ENCODE measurements at regions not wholly inside any gene's neighbourhood (a gene's known extent, or its start where the extent isn't known, plus 50 kb on each side); places are given as distances from the start of the nearest gene placed in this dataset.

DNA sequence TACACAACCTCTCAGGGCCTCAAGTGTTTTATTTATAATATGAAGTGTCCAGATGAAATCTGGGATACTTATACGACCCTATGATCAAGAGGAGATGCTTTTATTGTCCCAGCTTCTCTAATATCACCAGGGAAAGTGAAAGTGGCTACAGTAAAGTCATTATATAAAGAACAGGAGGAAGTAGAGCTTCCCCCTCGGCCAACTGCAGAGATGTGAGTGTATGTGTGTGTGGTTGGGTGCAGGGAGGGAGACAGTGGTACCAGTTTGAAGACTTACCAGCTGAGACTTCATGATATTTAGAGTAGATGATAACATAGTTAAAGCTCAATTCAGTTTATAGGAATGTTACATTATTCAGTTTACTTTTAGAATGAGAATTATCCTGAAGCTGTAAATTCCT lies 373.6 kb upstream of the DDI1 start:
- BruUV-seq (replicated peaks), result no TSS peak
- no peak for TF ChIP-seq EZH2 (IDR thresholded peaks at IDR 0.05; ENCODE audit: borderline replicate concordance, low read depth, low read length, severe bottlenecking)
- no peak for TF ChIP-seq GATA2 (IDR thresholded peaks at IDR 0.05; ENCODE audit: insufficient read depth, insufficient read length, low read depth, low read length)
- no peak for TF ChIP-seq FOS (IDR thresholded peaks at IDR 0.05; ENCODE audit: borderline replicate concordance, insufficient read depth, low read length)
- no peak for TF ChIP-seq JUN (IDR thresholded peaks at IDR 0.05; ENCODE audit: borderline replicate concordance, insufficient read depth, insufficient read length, low read depth)
- TF ChIP-seq POLR2A (IDR thresholded peaks at IDR 0.05; ENCODE audit: low read depth, low read length), result no peak
- TF ChIP-seq, protein P1, sequence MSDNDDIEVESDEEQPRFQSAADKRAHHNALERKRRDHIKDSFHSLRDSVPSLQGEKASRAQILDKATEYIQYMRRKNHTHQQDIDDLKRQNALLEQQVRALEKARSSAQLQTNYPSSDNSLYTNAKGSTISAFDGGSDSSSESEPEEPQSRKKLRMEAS (IDR thresholded peaks at IDR 0.05; ENCODE audit: insufficient read depth, insufficient read length), result no peak
- TF ChIP-seq POLR2AphosphoS5 (IDR thresholded peaks at IDR 0.05; ENCODE audit: insufficient read depth, low read depth, low read length), result no peak
- TF ChIP-seq, protein P2, sequence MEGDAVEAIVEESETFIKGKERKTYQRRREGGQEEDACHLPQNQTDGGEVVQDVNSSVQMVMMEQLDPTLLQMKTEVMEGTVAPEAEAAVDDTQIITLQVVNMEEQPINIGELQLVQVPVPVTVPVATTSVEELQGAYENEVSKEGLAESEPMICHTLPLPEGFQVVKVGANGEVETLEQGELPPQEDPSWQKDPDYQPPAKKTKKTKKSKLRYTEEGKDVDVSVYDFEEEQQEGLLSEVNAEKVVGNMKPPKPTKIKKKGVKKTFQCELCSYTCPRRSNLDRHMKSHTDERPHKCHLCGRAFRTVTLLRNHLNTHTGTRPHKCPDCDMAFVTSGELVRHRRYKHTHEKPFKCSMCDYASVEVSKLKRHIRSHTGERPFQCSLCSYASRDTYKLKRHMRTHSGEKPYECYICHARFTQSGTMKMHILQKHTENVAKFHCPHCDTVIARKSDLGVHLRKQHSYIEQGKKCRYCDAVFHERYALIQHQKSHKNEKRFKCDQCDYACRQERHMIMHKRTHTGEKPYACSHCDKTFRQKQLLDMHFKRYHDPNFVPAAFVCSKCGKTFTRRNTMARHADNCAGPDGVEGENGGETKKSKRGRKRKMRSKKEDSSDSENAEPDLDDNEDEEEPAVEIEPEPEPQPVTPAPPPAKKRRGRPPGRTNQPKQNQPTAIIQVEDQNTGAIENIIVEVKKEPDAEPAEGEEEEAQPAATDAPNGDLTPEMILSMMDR (IDR thresholded peaks at IDR 0.05; ENCODE audit: extremely low read depth in 1 of 2, insufficient read depth in 1 of 2, low read depth in 1 of 2, low read length in 2 of 2), result no peak
- no peak for TF ChIP-seq MYC (IDR thresholded peaks at IDR 0.05; ENCODE audit: low read depth, low read length)
- Histone ChIP-seq H3K36me3 (ENCODE audit: control insufficient read depth in 2 of 2, extremely low read depth in 1 of 2, insufficient read depth in 2 of 2, low read length in 2 of 2) (no peaks in the 10 kb centered on the region), H3K9ac (replicated peaks; ENCODE audit: extremely low read depth, insufficient read depth, low read length) (no peak overlapping the region), H4K20me1 (replicated peaks; ENCODE audit: control insufficient read depth, extremely low read depth, insufficient read depth, low read length) (no peaks in the 10 kb centered on the region), H3K27ac (ENCODE audit: insufficient read depth, low read depth, low read length) (no peak overlapping the region), H3K27me3 (ENCODE audit: control insufficient read depth in 2 of 2, insufficient read depth in 2 of 2, low read length in 2 of 2) (no peaks in the 10 kb centered on the region), H3K4me1 (ENCODE audit: control insufficient read depth, extremely low read depth, insufficient read depth, low read length) (peaks cover 5% of the 10 kb centered on the region), H3K4me2 (ENCODE audit: insufficient read depth, low read length) (no peak overlapping the region), H3K79me2 (ENCODE audit: control insufficient read depth, insufficient read depth, low read length) (no peaks in the 10 kb centered on the region), H3K9me1 (replicated peaks; ENCODE audit: control insufficient read depth, extremely low read depth, insufficient read depth, low read length) (no peaks in the 10 kb centered on the region), H3K4me3 (replicated peaks in 1 of 3; ENCODE audit: insufficient read depth in 1 of 3, low read depth in 1 of 3, low read length in 3 of 3) (no peak overlapping the region), H3K9me3 (replicated peaks; ENCODE audit: control insufficient read depth, insufficient read depth, low read length) (no peaks in the 10 kb centered on the region), H2AFZ (ENCODE audit: low read depth, low read length) (peak overlapping the region; percentile 8)
- CTCF ChIA-PET, result interaction anchor here (0.8 to 1.3 kb wide), 7 partner anchors 9 to 405 kb away, joined by 3 to 5 read pairs (median 3); no protein-coding TSS in a partner anchor
- POLR2A ChIA-PET, result no interaction called here
- DNase-seq (ENCODE audit: low read depth, low spot score), result peak; percentile 28
- FAIRE-seq, result no peak
- intact Hi-C loops (cut with micrococcal nuclease), result no loop called here
- dilution Hi-C loops (cut with MboI; ENCODE audit: extremely low pct_ligation_motif_present, low sequenced_read_pairs), result no loop called here
